Testis (tissue), 2 donors: ENCODE measurements at regions not wholly inside any gene's neighbourhood (a gene's known extent, or its start where the extent isn't known, plus 50 kb on each side); places are given as distances from the start of the nearest gene placed in this dataset.

Source experiments
- DNase-seq: peaks from one replicate; pipeline ENCODE4 v3.0.0-alpha.2; 2019
- H3K27ac ChIP-seq, 2 donors: fragments of 200-600 bp; sonication (generic); one replicate each; pipeline ENCODE4 v1.5.1; 2019
- H3K27me3 ChIP-seq: fragments of 200-600 bp; sonication (generic); one replicate; pipeline ENCODE4 v1.5.1; 2019
- H3K36me3 ChIP-seq: fragments of 200-600 bp; sonication (generic); one replicate; pipeline ENCODE4 v1.5.1; 2017; ENCODE audit warnings: low read depth; ENCODE audit errors: missing control alignments
- H3K4me1 ChIP-seq: fragments of 200-600 bp; sonication (generic); one replicate; pipeline ENCODE4 v1.5.1; 2019
- H3K4me3 ChIP-seq, 2 donors: fragments of 200-600 bp; sonication (generic); one replicate each; pipeline ENCODE4 v1.5.1; 2017 to 2019
- H3K9me3 ChIP-seq: fragments of 200-600 bp; sonication (generic); one replicate; pipeline ENCODE4 v1.5.1; 2017
- CTCF ChIP-seq, 3 experiments: fragments of 450-650 bp in 2 of 3; fragments of 200-600 bp in 1 of 3; sonication (generic) in 1 of 3; IDR thresholded peaks; one replicate each; pipeline ENCODE4 v1.5.1; 2016 to 2019; ENCODE audit warnings: antibody characterized with exemption in 3 of 3, mild to moderate bottlenecking in 2 of 3, moderate library complexity in 1 of 3
- POLR2A ChIP-seq: fragments of 450-650 bp; IDR thresholded peaks from one replicate; pipeline ENCODE4 v1.6.1; 2017; ENCODE audit warnings: antibody characterized with exemption, mild to moderate bottlenecking, moderate library complexity
- WGBS, 2 donors: methylation state at CpG; one replicate each; pipeline ENCODE4 v1.1.5; 2018; 5-methylcytosine and 5-hydroxymethylcytosine counted together
- intact Hi-C: fragments of 100-400 bp; cut with DNase I; formaldehyde crosslinking; loops from one replicate; pipeline ENCODE4 v1.15.1; 2023; ENCODE audit warnings: low total_unique reads

GRCh38 chr7:68922850-68923249, 675.4 kb upstream of the AUTS2 start:
- no peak overlapping the region for H3K4me3 ChIP-seq
- TF ChIP-seq POLR2A (no peak), CTCF (IDR thresholded peaks at IDR 0.05) (no peak)
- H3K4me1 ChIP-seq: no peaks in the 10 kb centered on the region
- H3K36me3 ChIP-seq: no peaks in the 10 kb centered on the region
- DNase-seq: no peak
- intact Hi-C loops: no loop called here
- no peaks in the 10 kb centered on the region for H3K27me3 ChIP-seq
- H3K27ac ChIP-seq: no peak overlapping the region
- no peaks in the 10 kb centered on the region for H3K9me3 ChIP-seq
- WGBS, 2 donors: 74 to 76% methylated on average over 8 of the region's 8 CpGs

DNA sequence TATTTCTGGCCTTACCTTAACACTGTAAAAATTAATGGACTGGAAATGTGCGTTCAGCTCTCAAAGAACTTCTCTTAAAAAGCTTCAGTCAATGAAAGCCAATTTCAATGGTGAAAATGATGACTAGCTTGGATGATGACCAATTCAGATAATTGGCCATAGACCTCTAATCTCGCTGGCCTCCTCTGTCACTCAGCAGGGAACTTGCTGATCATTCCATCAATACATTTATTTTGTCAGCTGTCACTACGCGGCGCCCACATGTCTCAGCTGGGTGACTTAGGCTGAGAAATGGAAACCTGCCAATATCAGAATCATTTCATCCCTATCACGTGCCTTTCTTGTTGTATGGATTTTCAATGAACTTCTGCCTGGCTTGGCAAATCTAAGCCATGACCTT, 673.0 kb upstream of the AUTS2 start:
- Histone ChIP-seq H3K9me3 (no peaks in the 10 kb centered on the region), H3K27me3 (no peaks in the 10 kb centered on the region), H3K36me3 (no peaks in the 10 kb centered on the region), H3K4me3 (no peak overlapping the region), H3K27ac (no peak overlapping the region), H3K4me1 (no peaks in the 10 kb centered on the region)
- DNase-seq: no peak
- intact Hi-C loops: no loop called here
- WGBS, 2 donors: 87 to 95% methylated on average over 6 of the region's 6 CpGs
- TF ChIP-seq CTCF (IDR thresholded peaks at IDR 0.05): no peak

DNA sequence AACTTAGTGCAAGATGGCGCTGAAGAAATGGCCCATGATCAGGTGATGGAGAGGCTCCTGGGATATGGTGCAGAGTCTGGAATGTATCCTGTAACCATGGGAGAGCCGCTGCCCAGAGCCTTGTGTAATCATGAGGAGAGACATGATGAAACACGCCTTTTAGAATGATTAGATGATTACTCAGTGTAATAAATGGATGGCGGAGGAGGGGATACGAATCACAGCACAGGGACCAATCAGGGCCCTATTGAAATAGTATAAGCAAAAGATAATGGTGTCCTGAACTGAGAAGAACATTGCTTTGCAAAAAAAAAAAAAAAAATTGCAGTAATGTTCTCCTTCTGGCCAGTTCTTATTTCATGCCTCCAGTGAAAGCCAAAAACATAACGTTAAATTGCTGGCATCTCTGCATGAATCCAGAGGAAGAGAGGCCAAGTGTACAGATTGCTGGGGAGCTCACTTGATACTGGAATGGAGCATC, 668.5 kb upstream of the AUTS2 start:
- intact Hi-C loops: no loop called here
- TF ChIP-seq POLR2A: no peak
- no peak for TF ChIP-seq CTCF (IDR thresholded peaks at IDR 0.05)
- Histone ChIP-seq H3K4me1 (no peaks in the 10 kb centered on the region), H3K4me3 (no peak overlapping the region), H3K9me3 (no peaks in the 10 kb centered on the region), H3K27ac (no peak overlapping the region), H3K27me3 (no peaks in the 10 kb centered on the region), H3K36me3 (no peaks in the 10 kb centered on the region)
- WGBS, 2 donors: 76 to 77% methylated on average over 6 of the region's 6 CpGs
- DNase-seq: no peak

- H3K27ac ChIP-seq: no peak overlapping the region
- intact Hi-C loops: no loop called here
- no peak for DNase-seq
- 70 to 74% methylated on average over 10 of the region's 10 CpGs for WGBS, 2 donors
- H3K27me3 ChIP-seq: no peaks in the 10 kb centered on the region
- no peaks in the 10 kb centered on the region for H3K4me1 ChIP-seq
- H3K9me3 ChIP-seq: no peaks in the 10 kb centered on the region
- TF ChIP-seq CTCF (IDR thresholded peaks at IDR 0.05): no peak
- H3K4me3 ChIP-seq: no peak overlapping the region
- no peaks in the 10 kb centered on the region for H3K36me3 ChIP-seq
These were observed 661.7 kb upstream of the AUTS2 start for GRCh38 chr7:68936471-68937035.

DNA sequence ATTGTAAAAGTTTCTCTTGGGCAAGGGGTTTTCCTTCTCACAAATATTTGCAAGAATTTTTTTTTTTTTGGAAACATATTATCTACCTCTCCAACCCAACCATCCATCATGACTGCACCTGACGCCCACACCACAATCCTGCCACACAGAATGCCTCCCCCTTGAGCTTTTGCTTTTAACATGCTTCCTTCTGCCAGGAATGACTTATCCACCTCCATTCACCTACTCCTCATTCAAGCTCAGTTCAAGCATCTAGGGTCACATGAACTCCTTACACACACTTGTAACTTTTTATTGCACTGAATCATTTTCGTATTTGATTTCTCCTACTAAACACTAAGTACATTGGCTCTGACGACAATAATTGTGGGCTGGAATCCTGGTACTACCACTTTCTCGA, 660.1 kb upstream of the AUTS2 start:
- Histone ChIP-seq H3K27me3 (no peaks in the 10 kb centered on the region), H3K27ac (no peak overlapping the region)
- WGBS, 2 donors: 64 to 83% methylated on average over 4 of the region's 4 CpGs

More for the DNA sequence above, 660.1 kb upstream of the AUTS2 start:
- H3K36me3 ChIP-seq: no peaks in the 10 kb centered on the region
- no peaks in the 10 kb centered on the region for H3K4me1 ChIP-seq
- no peaks in the 10 kb centered on the region for H3K9me3 ChIP-seq
- no peak overlapping the region for H3K4me3 ChIP-seq
- TF ChIP-seq POLR2A (no peak), CTCF (IDR thresholded peaks at IDR 0.05) (no peak)
- intact Hi-C loops: no loop called here
- no peak for DNase-seq
